Activated CD8-positive, alpha-beta memory T cell treated with anti-CD3 and anti-CD28 coated beads, Interleukin-2, amount 50 U/mL, for 24 hours (primary cell): ENCODE measurements at regions not wholly inside any gene's neighbourhood (a gene's known extent, or its start where the extent isn't known, plus 50 kb on each side); places are given as distances from the start of the nearest gene placed in this dataset.
"Not testable (repeated sequence)": the region's sequence is repeated elsewhere in the genome, so short reads cannot be mapped to it uniquely, and the experiment has no call there.

ENCODE experiments used
- DNase-seq: peaks from one replicate; pipeline ENCODE4 v3.0.0-alpha.2; 2020; ENCODE audit errors: extremely low read depth

DNA sequence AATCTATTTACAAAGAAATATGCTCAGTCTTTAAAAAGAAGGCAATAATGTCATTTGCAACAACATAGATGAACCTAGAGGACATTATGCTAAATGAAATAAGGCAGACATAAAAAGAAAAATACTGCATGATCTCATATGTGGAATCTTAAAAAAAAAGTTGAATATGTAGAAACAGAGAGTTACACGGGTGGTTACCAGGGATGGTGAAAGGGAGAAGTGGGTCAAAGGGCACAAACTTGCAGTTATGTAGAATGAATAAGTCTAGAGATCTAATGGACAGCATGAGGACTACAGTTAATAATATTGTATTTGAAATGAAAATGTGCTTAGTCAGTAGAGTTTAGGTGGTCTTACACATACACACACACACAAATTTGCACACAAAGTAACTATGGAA is 88.2 kb upstream of the CCDC71L start:
- DNase-seq: no peak

DNA sequence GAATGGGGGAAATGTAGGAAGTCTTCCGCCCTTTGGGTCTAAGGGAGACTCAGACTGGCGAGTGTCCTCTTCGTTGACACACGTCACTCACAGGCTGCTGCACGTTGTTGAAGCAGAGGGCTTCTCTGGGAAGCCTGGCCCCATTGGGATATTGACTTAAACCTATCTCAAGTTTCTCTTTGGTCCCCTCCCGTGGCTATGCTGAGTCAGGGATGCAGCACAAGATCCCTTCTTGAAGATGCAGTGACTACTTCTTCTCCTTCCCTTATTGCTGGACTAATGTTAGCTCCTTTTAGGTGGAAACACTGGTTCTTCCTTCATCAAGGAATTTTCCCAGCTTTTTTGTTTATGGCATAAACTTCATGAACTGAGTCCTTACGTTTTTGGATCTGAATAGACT is 89.8 kb upstream of the CCDC71L start:
- DNase-seq: no peak

DNA sequence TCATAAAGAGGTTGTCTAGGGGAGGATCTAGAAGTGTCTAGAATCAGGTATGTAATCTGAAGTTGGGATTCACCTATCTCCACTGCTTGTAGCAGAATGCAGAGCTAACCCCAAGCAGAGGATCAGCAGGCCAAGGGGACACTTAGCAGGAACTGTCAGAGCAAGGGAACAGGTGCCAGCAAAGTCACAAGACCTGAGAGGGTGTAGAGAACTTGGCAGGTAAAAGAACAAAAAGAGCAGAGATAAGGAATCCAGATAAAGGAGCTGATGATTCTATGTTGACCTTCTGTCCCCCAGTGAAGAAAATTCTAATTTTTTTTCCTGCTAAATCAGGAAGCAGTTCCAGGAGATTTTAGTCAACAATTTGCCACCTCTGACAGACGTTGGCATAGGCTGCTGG is 91.4 kb upstream of the CCDC71L start:
- DNase-seq: no peak

DNA sequence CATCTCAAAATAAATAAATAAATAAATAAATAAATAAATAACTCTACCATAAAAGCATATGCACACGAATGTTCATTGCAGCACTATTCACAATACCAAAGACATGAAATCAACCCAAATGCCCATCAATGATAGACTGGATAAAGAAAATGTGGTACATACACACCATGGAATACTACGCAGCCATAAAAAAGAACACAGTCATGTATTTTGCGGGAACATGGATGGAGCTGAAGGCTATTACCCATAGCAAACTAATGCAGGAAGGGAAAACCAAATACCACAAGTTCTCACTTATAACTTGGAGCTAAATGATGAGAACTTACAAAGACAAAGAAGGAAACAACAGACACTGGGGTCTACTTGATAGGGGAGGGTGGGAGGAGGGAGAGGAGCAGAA is 94.1 kb upstream of the CCDC71L start:
- DNase-seq: not testable (repeated sequence)

DNA sequence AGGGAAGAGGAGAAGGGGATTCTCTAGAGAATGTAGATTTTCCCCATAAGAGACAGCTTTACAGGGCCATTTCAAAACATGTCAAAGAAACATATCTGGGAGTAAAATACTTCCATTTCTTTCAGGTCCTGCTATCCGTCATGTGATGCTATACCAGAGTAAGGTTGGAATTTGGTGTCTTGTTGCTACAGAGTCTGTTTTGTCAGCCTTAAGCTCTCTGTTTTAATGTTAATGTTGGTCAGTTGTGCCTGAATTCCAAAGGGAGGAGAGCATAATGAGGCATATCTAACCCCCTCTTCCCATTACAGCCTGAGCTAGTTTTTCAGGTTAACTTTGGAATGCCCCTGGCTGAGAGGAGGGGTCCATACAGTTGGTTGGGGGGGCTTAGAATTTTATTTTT is 94.7 kb upstream of the CCDC71L start:
- no peak for DNase-seq

DNA sequence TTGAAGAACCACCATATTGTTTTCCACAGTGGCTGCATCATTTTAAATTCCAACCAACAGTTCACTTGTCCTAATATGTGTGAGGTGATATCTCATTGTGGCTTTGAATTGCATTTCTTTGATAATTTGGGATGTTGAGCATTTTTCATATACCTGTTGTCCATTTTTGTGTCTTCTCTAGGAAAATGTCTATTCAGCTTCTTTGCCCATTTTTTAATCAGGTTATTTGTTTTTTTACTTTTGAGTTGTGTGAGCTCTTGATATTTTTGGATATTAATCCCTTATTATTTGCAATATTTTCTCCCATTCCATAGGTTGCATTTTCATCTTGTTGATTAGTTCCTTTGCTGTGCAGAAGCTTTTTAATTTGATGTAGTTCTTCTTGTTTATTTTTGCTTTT is 95.1 kb upstream of the CCDC71L start:
- DNase-seq: no peak

DNA sequence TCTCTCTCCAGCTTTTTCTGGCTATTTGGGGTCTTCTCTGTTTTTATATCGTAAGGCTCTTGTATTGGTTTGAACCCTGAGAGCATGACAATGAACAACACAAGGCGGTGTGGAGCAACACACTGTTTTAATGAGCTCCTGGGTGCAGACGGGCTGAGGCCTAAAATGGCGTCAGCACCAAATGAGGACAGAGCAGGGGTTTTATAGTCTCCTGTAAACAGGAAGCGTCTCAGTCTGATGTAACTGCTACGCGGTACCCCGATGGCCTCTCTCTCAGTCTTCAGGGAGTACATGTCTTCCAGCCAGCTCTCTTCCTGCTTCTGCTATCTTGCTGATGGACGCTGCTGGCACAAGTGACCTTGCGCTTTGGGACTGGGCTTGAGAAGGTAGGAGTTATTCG is 95.9 kb upstream of the CCDC71L start:
- no peak for DNase-seq

DNA sequence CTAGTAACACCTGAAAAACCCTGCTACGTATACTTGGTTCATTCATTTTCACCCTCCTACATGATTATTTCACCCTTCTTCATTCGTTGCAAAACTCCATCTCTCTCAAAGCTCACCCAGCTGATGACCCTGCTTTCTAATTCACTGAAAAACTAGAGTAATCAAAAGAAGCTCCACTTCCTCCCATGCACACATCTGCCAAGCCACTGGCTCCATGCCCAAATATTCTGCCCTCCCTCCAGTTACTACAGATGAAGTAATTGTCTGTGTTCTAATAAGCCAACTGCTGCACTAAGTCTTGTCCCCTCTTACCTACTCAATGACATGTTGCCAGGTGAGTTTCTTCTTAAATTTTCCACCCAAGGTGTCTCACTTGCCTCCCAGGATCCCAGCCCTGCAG is 96.9 kb upstream of the CCDC71L start:
- no peak for DNase-seq

DNA sequence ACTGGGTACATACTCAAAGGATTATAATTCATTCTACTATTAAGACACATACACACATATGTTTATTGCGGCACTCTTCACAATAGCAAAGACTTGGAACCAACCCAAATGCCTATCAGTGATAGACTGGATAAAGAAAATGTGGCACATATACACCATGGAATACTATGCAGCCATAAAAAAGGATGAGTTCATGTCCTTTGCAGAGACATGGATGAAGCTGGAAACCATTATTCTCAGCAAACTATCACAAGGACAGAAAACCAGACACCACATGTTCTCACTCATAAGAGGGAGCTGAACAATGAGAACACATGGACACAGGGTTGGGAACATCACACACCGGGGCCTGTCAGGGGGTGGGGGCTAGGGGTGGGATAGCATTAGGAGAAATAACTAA is 101.9 kb upstream of the CCDC71L start:
- DNase-seq: not testable (repeated sequence)

DNA sequence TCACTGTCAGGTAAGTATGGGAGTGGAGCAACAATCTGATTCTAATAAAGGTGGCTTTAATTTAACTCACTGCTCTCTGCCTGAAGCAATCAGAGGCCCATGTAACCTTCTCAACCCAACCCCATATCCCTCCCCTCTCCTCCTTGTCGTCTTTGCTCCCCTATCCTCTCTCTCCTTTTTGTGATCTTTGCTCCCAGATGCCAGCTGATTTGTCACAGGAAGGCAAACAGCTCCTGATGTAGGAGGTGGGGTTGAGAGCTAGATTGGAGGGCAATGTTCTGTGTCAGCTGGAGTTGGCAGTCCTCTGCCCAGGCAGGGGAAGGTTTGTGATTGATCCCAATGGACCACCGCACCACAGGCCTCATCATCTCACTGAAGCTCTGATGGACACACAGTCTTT is 101.4 kb upstream of the PIK3CG start:
- no peak for DNase-seq

DNA sequence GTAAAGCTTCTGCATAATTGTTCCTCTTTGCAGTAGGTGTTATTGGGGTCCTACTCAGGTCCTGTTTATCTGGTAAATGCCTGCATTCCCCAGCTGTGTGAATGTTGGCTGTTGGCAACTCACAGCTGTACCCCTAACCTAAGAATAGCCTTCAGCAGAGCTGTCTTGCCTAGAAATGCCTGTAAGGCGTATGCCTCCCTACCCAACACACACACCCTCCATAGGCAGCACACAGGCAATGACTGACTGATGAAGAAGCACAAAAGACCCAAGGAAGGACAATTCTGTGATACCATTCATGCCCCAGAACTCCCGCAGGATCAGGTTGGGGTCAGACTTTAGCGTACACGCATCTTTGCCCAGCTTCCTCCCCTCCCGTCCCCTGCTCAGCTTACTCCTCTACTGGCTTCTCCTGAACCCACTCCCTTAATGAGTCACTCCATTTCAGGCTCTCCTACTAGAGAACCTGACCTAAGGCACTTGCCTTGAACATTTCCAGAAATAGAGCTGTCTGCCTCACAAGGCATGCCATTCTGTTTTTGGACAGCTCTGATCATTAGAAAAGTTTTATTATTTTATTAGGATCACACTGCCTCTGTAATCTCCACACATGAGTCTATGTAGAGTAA is 99.2 kb upstream of the PIK3CG start:
- DNase-seq: no peak

DNA sequence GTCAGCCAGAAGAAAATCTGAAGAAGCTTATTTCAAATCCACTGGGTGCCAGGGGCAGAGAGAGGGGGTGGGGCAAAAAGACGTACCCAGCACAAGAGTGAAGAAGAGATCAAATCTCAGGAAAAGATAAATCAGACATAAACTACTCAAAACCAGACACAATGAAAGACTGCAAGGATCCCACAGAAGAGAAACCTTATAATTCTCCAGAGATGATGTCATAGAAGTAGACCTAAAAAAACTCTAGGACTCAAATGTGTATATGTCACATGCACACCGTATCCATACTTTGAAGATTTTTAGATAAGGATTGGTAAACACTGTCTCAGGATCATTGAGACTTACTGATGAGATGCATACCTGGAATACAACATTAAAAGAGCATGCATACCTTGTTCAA is 98.5 kb upstream of the PIK3CG start:
- DNase-seq: no peak

DNA sequence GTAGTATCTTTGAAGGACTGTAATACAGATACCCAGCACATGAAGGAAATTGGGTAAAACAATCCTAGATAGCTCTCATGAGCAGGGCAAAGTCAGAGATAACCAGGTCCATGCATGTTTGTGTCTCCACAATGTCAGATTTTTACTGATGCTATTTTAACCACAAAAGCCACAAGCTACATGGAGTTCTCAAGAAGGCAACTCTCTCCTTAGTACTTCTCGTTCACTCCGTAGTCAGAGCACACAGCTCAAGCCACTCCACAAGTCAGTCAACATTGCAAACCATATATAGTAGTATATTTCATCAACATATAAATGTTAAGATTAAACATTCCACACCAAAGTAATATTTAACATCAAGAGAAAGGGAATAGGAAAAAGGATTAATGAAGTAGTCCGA is 98.0 kb upstream of the PIK3CG start:
- DNase-seq: no peak

DNA sequence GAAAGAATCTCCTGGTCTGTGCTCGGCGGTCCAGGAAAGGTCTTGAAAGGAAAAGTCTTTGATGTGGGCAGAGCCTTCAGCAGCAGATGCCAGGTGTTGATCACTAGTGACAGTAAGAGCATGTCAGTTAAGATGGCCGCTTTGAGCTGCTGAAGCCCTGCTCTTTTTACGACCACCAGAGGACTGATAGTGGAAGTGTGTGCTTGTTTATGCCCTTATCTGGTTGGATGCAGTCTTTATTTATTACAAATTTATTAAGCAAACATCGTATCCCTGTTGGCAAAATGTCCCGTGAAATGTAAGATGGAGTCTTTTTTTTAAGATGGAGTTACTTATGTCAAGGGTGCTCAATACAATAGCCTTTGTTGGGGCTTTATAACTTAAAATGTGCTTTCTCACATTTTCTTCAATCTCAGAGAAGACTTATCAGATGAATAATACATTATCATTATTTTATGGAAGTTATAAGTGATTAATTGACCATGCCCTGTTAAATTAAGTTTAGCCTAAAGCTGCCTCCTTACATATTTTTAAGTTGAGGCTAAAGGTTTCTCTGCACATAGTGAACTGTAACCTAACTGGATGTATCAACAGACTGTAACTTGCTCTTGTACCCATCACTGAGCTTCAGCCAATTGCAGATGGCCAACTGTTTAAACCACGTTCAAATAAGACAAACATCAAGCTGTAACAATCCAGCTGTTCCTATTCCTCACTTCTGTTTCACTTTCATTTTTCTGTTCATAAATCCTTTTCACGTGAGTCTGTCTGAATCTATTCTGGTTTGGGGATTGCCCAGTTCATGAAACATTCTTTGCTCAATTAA is 97.4 kb upstream of the PIK3CG start:
- no peak for DNase-seq

DNA sequence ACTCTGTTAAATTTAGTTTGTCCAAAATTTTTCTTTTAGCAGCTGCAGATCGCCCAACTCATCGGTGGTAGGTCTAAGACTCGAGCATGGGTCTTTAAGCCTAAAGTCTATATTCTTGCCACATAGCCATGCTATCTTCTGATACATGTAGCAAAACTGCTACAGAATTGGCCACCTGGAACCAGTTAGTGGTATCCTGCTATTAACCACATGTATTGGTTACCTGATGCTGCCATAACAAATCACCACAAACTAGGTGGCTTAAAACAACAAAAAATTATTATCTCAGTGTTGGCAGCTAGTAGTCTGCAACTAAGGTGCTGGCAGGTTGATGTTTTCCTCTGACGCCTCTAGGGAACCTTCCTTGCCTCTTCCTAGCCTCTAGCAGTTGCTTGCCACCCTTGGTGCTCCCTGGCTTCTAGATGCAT is 96.7 kb upstream of the PIK3CG start:
- DNase-seq: no peak

DNA sequence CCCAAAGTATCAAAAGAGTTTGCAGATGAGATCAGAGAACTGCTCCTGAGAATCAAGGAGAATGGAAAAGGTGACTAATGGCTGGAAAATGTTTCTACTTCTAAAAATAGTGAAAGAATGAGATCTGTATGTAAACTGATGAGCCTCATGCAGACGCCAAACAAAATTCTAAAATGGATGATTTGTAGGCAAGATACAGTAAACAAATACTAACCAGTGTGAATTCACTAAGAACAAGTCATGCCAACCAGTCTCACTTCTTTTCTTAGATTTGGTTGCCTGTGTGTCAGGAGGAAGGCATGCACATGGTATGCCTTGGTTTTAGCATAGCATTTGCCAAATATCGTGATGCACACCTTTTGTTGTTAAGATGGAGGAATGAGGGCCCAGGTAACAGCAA is 94.9 kb upstream of the PIK3CG start:
- DNase-seq: no peak

DNA sequence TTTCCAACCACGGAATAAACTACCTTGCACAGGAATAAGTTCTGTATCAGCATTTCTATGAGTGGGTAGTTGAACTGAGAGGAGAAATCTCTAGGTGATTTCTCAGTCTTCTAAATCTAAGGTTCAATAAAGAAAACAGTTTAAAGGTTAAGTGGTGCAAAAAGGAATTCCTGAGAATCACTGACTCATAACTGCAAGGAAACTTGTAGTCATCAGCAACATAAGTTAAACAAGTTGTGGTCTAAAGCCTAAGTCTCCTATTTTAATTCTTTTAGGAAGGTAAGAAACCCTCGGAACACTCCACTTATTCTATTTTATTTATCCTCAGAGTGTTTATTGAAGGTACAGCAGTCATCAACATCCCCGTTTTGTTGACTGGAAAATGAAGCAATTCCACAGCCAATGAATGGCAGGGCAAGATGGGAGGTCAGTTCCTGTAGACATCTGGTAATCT is 92.4 kb upstream of the PIK3CG start:
- DNase-seq: no peak

DNA sequence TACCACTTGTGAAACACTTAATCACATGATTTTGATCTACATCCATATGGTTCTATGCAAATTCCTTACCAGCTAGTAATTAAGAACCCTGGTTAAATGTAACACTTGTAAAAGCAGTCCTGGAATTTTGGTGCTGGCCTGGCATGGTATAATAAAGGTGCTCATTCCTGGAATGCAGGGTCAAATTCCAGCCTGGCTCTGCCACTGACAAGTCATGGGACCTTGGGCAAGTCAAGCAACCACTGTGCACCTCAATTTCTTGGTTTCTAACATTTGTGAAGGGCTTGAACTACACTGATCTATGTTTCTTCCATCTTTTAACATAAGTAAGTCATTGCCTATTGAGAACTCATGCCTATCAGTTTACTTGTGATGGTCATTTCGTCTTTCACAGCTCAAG is 91.9 kb upstream of the PIK3CG start:
- DNase-seq: no peak

DNA sequence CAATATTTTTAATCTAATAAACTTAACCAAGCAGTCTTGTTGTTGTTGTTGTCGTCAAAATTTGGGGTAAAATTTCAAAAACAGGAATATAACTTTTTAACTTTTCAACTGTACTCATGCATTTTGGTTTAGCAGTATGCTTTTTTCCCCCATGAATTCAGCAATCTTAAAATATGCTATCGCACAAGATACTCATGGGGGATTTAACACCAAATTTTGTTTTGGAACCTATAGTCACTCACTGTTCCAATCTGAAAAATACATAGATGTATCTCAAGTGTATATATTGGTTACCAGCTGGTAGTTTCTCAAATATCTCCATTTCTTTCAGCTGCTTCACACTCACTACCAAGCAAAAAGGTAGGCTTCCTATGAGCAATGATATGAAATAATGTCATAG is 91.4 kb upstream of the PIK3CG start:
- no peak for DNase-seq

DNA sequence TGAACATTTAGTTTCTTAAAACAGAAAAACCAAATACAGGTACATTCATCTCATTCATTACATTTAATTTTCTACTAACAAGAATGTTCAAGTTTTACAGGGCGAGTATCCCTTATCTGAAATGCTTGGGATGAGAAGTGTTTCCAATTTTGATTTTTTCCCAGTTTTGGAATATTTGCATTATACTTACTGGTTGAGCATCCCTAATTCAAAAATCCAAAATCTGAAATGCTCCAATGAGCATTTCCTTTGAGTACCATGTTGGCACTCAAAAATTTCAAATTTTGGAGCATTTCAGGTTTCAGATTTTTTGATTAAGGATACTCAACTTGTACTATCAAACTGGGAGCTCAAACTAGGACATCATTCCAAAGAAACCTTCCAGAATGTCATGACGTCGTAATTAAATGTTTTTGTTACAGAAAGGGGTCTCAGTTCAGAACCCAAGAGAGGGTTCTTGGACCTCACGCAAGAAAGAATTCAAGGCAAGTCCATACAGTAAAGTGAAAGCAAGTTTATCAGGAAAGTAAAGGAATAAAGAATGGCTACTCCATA is 90.8 kb upstream of the PIK3CG start:
- DNase-seq: no peak

DNA sequence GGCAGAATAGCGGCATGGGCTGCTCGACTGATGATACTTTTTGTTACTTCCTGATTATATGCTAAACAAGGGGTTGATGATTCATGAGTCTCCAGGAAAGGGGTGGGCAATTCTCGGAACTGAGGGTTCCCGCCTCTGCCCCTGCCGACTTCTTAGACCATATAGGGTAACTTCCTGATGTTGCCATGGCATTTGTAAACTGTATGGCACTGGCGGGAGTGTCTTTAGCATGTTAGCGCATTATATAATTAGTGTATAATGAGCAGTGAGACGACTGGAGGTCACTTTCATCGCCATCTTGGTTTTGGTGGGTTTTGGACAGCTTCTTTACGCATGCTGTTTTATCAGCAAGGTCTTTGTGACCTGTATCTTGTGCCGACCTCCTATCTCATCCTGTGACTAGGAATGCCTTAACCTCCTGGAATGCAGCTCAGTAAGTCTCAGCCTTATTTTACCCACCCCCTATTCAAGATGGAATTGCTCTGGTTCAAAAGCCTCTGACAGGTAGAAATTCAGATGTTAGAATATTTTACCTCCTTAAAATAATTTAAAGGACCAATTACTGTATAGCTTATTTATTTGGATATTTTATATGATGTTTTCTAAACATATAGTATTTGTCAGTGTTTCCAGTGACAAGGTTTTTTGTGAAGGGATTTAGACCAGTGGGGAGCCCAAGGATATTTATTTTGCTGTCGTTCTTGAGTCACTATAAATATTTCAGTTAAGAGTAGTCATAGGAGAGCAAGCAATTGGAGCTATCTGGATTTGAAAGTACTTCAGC is 90.1 kb upstream of the PIK3CG start:
- DNase-seq: no peak

DNA sequence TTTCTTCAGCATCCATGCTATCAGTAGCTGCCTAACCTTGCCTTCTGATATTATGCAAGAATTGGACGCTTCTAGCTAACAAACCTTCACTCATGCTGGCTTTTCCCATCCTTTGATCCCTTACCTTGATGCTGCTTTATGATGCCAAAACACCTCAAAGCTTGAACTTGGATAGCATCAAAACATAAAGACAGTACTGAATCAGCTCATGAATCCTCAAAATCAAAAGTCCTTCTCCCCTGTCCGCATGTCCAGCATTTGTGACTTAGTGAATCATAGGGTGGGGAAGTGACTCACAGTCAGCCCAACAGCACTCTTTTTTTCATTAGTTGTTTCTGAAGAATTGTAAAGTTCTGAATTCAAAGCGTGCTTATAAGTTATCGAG is 89.5 kb upstream of the PIK3CG start:
- no peak for DNase-seq
